OCI-LY1 (cell line): ENCODE measurements at regions not wholly inside any gene's neighbourhood (a gene's known extent, or its start where the extent isn't known, plus 50 kb on each side); places are given as distances from the start of the nearest gene placed in this dataset.

ENCODE experiments used
- CTCF ChIP-seq: fragments of 200-600 bp; sonication (generic), shearing (Covaris generic); IDR thresholded peaks from 2 replicates; pipeline ENCODE4 v1.5.1; 2017; ENCODE audit warnings: mild to moderate bottlenecking, antibody characterized with exemption, low read length, moderate library complexity, mixed read lengths
- EZH2 ChIP-seq: fragments of 200-600 bp; sonication (generic), shearing (Covaris generic); IDR thresholded peaks from 2 replicates; pipeline ENCODE4 v1.8.0; 2017; ENCODE audit warnings: borderline replicate concordance, mixed run types, mild to moderate bottlenecking, antibody characterized with exemption, low read length, moderate library complexity, mixed read lengths

DNA sequence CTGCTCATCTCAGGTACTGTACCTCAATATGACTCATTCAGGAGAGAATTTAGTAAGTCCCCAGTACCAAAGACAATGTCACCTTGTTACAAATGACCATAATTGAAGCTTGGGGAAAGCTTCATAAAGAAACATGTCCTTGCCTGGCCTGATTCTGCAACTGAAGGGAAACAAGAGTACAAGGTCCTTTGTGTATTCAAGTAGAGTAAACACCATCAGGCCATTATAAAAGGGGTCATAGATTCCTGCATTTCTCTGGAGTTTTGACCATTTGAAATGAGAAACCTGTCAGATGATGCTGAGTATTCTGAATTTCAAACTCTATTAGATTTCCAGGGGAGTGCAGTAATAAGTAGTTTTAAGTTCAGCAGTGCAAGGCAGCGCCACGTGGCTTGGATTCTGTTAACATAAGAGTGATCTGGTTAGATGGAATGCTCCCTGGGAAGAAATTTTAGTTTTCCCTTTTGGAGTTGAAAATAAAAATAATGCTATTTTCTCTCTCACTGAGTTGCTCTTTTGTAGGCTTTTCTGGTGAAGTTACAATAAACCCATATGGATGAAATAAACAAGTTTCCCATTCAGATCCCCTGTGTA lies 1054.3 kb downstream of the EPHA7 start:
- no peak for TF ChIP-seq CTCF
- no peak for TF ChIP-seq EZH2
